ENCODE measurements at regions not wholly inside any gene's neighbourhood (a gene's known extent, or its start where the extent isn't known, plus 50 kb on each side); places are given as distances from the start of the nearest gene placed in this dataset.

GRCh38 chr9:73038613-73039012 lies 85.8 kb upstream of the ALDH1A1 start:
- Histone ChIP-seq H3K9ac (ENCODE audit: insufficient read depth in 1 of 2, low read depth in 2 of 2, low read length in 2 of 2) (peak overlapping the region in 1 of 2 experiments; percentile 58; a peak in 1 of 4 replicates), H3K27ac (ENCODE audit: extremely low read depth, low read depth, low read length) (no peak overlapping the region), H2AFZ (ENCODE audit: low read depth, low read length) (peak overlapping the region; percentile 68), H3K4me3 (no peak overlapping the region), H3K79me2 (ENCODE audit: control insufficient read depth, insufficient read depth, low read length) (peaks cover 10% of the 10 kb centered on the region; the same call in 2 of the 3 replicates), H3K4me2 (ENCODE audit: insufficient read depth, low read length) (peak overlapping the region; percentile 32; the same call in 1 of the 2 replicates), H3K36me3 (ENCODE audit: control insufficient read depth, insufficient read depth, low read length) (no peaks in the 10 kb centered on the region), H3K9me1 (ENCODE audit: control insufficient read depth, insufficient read depth, low read length) (no peaks in the 10 kb centered on the region), H4K20me1 (replicated peaks; ENCODE audit: control insufficient read depth, insufficient read depth, low read length) (no peaks in the 10 kb centered on the region), H3K4me1 (replicated peaks in 1 of 2; ENCODE audit: control insufficient read depth in 2 of 2, insufficient read depth in 2 of 2, low read length in 2 of 2) (peaks cover 4 to 31% of the 10 kb centered on the region in 2 experiments; a peak in 4 of 5 replicates), H3K9me3 (replicated peaks; ENCODE audit: control insufficient read depth, insufficient read depth, low read depth, low read length) (no peaks in the 10 kb centered on the region), H3K27me3 (ENCODE audit: control insufficient read depth in 2 of 2, insufficient read depth in 2 of 2, low read length in 2 of 2) (no peaks in the 10 kb centered on the region)
- CTCF ChIA-PET (ENCODE audit: low intra/inter-chr PET ratio) = no interaction called here
- no TSS peak for BruUV-seq (replicated peaks)
- intact Hi-C loops (cut with micrococcal nuclease) (no loop called here), in situ Hi-C loops (cut with MboI) (no loop called here)
- DNase-seq (ENCODE audit: extremely low read depth in 1 of 4, low spot score in 3 of 4) (peak in 2 of 4 experiments; percentile 19 to 53), ATAC-seq (peak; percentile 50), FAIRE-seq (peak; percentile 63)
- POLR2A ChIA-PET = no interaction called here
- TF ChIP-seq NR2C1 (IDR thresholded peaks at IDR 0.05) (peak; percentile 32; the same call in 1 of the 2 replicates), NR2C1 (tag; IDR thresholded peaks at IDR 0.05) (peak; percentile 51; the same call in 1 of the 2 replicates), NR2C2 (CRISPR knock-in tag; IDR thresholded peaks at IDR 0.05) (no peak), NR2C2 (tag; IDR thresholded peaks at IDR 0.05) (peak; percentile 26; the same call in 1 of the 2 replicates), EGR1 (conservative IDR thresholded peaks at IDR 0.05) (peak; percentile 33; the same call in 1 of the 2 replicates), YBX1 (IDR thresholded peaks at IDR 0.05) (no peak)
- WGBS (ENCODE audit: insufficient coverage, low coverage, missing lambda C conversion rate) = 28% methylated on average over 2 of the region's 2 CpGs

- in situ Hi-C loops (cut with MboI) (no loop called here), intact Hi-C loops (cut with micrococcal nuclease) (no loop called here)
- no peaks in the 10 kb centered on the region for H3K9me3 ChIP-seq (replicated peaks; ENCODE audit: control insufficient read depth, insufficient read depth, low read depth, low read length)
- ATAC-seq = no peak
- BruUV-seq (replicated peaks) = no TSS peak
- ChIA-PET CTCF (ENCODE audit: low intra/inter-chr PET ratio) (no interaction called here), POLR2A (no interaction called here)
- no peak for DNase-seq (ENCODE audit: extremely low read depth in 1 of 4, low spot score in 3 of 4)
- peak overlapping the region; percentile 68 for H2AFZ ChIP-seq (ENCODE audit: low read depth, low read length)
- H3K36me3 ChIP-seq (ENCODE audit: control insufficient read depth, insufficient read depth, low read length) = no peaks in the 10 kb centered on the region
- H3K27me3 ChIP-seq (ENCODE audit: control insufficient read depth in 2 of 2, insufficient read depth in 2 of 2, low read length in 2 of 2) = no peaks in the 10 kb centered on the region
- peaks cover 4 to 31% of the 10 kb centered on the region in 2 experiments; a peak in 4 of 5 replicates for H3K4me1 ChIP-seq (replicated peaks in 1 of 2; ENCODE audit: control insufficient read depth in 2 of 2, insufficient read depth in 2 of 2, low read length in 2 of 2)
- FAIRE-seq = no peak
- no peak overlapping the region for H3K9ac ChIP-seq (ENCODE audit: insufficient read depth in 1 of 2, low read depth in 2 of 2, low read length in 2 of 2)
- H3K4me2 ChIP-seq (ENCODE audit: insufficient read depth, low read length) = peak overlapping the region; percentile 32; the same call in 1 of the 2 replicates
- H3K4me3 ChIP-seq = no peak overlapping the region
- WGBS (ENCODE audit: insufficient coverage, low coverage, missing lambda C conversion rate) = 62% methylated on average over 1 of the region's 4 CpGs
- H3K79me2 ChIP-seq (ENCODE audit: control insufficient read depth, insufficient read depth, low read length) = peaks cover 14% of the 10 kb centered on the region
- no peaks in the 10 kb centered on the region for H3K9me1 ChIP-seq (ENCODE audit: control insufficient read depth, insufficient read depth, low read length)
- no peaks in the 10 kb centered on the region for H4K20me1 ChIP-seq (replicated peaks; ENCODE audit: control insufficient read depth, insufficient read depth, low read length)
- no peak overlapping the region for H3K27ac ChIP-seq (ENCODE audit: extremely low read depth, low read depth, low read length)
- peak; percentile 24; the same call in 1 of the 2 replicates for TF ChIP-seq NFIC (IDR thresholded peaks at IDR 0.05)
- TF ChIP-seq ETV1 (tag; conservative IDR thresholded peaks at IDR 0.05; ENCODE audit: low read depth) = no peak
Measured at GRCh38 chr9:73038089-73038509, 85.2 kb upstream of the ALDH1A1 start.
